Astrocyte (in vitro differentiated cells and primary cell): ENCODE measurements at regions not wholly inside any gene's neighbourhood (a gene's known extent, or its start where the extent isn't known, plus 50 kb on each side); places are given as distances from the start of the nearest gene placed in this dataset.

Source experiments
- DNase-seq: peaks from one replicate; pipeline ENCODE4 v3.0.0-alpha.2; 2010; ENCODE audit warnings: low read depth
- FAIRE-seq: peaks from 2 replicates; lab custom pipeline; 2011; peaks lifted over from hg19 to GRCh38; lab: Jason Lieb, UNC
- H2AFZ ChIP-seq: 2 replicates; pipeline ENCODE4 v1.6.0; 2012; ENCODE audit warnings: low read depth, low read length, inconsistent platforms
- H3K27ac ChIP-seq: 2 replicates; pipeline ENCODE4 v1.5.1; 2011; ENCODE audit warnings: low read depth, low read length, inconsistent platforms
- H3K27me3 ChIP-seq: 2 replicates; pipeline ENCODE4 v1.6.0; 2011; ENCODE audit warnings: low read length, inconsistent platforms; ENCODE audit not compliant: insufficient read depth
- H3K36me3 ChIP-seq: 2 replicates; pipeline ENCODE4 v1.5.1; 2011; ENCODE audit warnings: low read length, inconsistent platforms; ENCODE audit not compliant: insufficient read depth
- H3K4me1 ChIP-seq: 2 replicates; pipeline ENCODE4 v1.5.1; 2011; ENCODE audit warnings: low read length, inconsistent platforms; ENCODE audit not compliant: insufficient read depth
- H3K4me2 ChIP-seq: 2 replicates; pipeline ENCODE4 v1.6.0; 2012; ENCODE audit warnings: low read length, inconsistent platforms
- H3K4me3 ChIP-seq: 2 replicates; pipeline ENCODE4 v1.5.1; 2011; ENCODE audit warnings: low read depth, mild to moderate bottlenecking, low read length, inconsistent platforms; ENCODE audit not compliant: insufficient read depth
- H3K79me2 ChIP-seq: 2 replicates; pipeline ENCODE4 v1.6.0; 2012; ENCODE audit warnings: mild to moderate bottlenecking, low read length, inconsistent platforms; ENCODE audit not compliant: insufficient read depth
- H3K9ac ChIP-seq: 2 replicates; pipeline ENCODE4 v1.6.0; 2012; ENCODE audit warnings: mild to moderate bottlenecking, low read length, inconsistent platforms
- H3K9me3 ChIP-seq: 2 replicates; pipeline ENCODE4 v1.5.1; 2012; ENCODE audit warnings: low read depth, mild to moderate bottlenecking, low read length, inconsistent platforms; ENCODE audit not compliant: insufficient read depth
- H4K20me1 ChIP-seq: 2 replicates; pipeline ENCODE4 v1.6.0; 2012; ENCODE audit warnings: low read length, inconsistent platforms; ENCODE audit not compliant: insufficient read depth
- H3K27ac Mint-ChIP-seq: one replicate; pipeline ENCODE4 v1.8.0; 2021; ENCODE audit warnings: mild to moderate bottlenecking, mixed read lengths; ENCODE audit not compliant: unreplicated experiment
- H3K27me3 Mint-ChIP-seq: one replicate; pipeline ENCODE4 v1.8.0; 2021; ENCODE audit warnings: low read depth, mixed read lengths; ENCODE audit not compliant: unreplicated experiment
- H3K36me3 Mint-ChIP-seq: one replicate; pipeline ENCODE4 v1.8.0; 2021; ENCODE audit warnings: low read depth, mixed read lengths; ENCODE audit not compliant: unreplicated experiment
- H3K4me1 Mint-ChIP-seq: one replicate; pipeline ENCODE4 v1.8.0; 2021; ENCODE audit warnings: low read depth, mixed read lengths; ENCODE audit not compliant: unreplicated experiment
- H3K4me3 Mint-ChIP-seq: one replicate; pipeline ENCODE4 v1.8.0; 2021; ENCODE audit warnings: mild to moderate bottlenecking, moderate library complexity, mixed read lengths; ENCODE audit not compliant: unreplicated experiment
- H3K9me3 Mint-ChIP-seq: one replicate; pipeline ENCODE4 v1.8.0; 2021; ENCODE audit warnings: mild to moderate bottlenecking, mixed read lengths; ENCODE audit not compliant: unreplicated experiment
- EZH2 ChIP-seq: IDR thresholded peaks from 2 replicates; pipeline ENCODE4 v1.6.1; 2012; ENCODE audit warnings: mild to moderate bottlenecking, low read length, inconsistent platforms; ENCODE audit not compliant: insufficient read depth
- TF ChIP-seq, protein P1 (sequence below): IDR thresholded peaks from 2 replicates; pipeline ENCODE4 v1.5.1; 2011; ENCODE audit warnings: low read depth, mild to moderate bottlenecking, inconsistent platforms, low read length, moderate library complexity; ENCODE audit not compliant: insufficient read depth

DNA sequence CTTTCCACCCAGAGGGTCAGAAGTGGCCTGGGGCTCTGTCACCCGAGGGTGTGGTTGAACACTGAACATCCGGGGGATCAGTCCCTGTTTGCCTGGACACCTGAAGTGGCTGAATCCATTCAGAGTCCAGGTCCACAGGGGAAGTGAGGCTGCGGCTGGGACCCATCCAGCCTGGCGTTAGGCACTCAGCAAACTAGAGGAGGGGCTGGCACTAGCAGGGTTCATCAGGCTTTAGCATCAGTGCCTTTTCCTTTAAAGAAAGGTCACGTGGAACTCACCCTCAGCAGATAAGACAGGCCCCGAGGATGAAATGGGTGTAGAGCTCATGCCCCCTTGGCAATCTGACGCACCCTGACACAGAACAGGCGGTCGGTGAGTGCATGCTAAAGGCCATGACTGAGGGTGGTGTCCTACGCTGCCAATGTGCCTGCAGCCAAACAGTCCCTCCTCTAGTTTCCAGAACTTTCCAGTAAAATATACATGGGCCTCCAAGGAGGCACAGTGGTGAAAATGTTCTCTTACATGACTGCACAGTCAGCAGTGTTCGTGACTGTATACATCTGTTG, 72.4 kb upstream of the ARHGEF7 start:
- H3K36me3 ChIP-seq: no peaks in the 10 kb centered on the region
- peaks cover 5% of the 10 kb centered on the region for H3K9me3 ChIP-seq
- H3K4me1 ChIP-seq: no peaks in the 10 kb centered on the region
- no peak for DNase-seq
- H3K79me2 ChIP-seq: no peaks in the 10 kb centered on the region
- FAIRE-seq: no peak
- H3K27ac ChIP-seq: no peak overlapping the region
- peaks cover 2% of the 10 kb centered on the region for H3K36me3 Mint-ChIP-seq
- no peak overlapping the region for H3K27ac Mint-ChIP-seq
- H3K4me1 Mint-ChIP-seq: peaks cover 14% of the 10 kb centered on the region
- H4K20me1 ChIP-seq: no peaks in the 10 kb centered on the region
- no peak for TF ChIP-seq EZH2
- TF ChIP-seq, protein P1, sequence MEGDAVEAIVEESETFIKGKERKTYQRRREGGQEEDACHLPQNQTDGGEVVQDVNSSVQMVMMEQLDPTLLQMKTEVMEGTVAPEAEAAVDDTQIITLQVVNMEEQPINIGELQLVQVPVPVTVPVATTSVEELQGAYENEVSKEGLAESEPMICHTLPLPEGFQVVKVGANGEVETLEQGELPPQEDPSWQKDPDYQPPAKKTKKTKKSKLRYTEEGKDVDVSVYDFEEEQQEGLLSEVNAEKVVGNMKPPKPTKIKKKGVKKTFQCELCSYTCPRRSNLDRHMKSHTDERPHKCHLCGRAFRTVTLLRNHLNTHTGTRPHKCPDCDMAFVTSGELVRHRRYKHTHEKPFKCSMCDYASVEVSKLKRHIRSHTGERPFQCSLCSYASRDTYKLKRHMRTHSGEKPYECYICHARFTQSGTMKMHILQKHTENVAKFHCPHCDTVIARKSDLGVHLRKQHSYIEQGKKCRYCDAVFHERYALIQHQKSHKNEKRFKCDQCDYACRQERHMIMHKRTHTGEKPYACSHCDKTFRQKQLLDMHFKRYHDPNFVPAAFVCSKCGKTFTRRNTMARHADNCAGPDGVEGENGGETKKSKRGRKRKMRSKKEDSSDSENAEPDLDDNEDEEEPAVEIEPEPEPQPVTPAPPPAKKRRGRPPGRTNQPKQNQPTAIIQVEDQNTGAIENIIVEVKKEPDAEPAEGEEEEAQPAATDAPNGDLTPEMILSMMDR: no peak
- no peak overlapping the region for H3K4me3 ChIP-seq
- no peak overlapping the region for H3K4me2 ChIP-seq
- peaks cover 4% of the 10 kb centered on the region for H3K9me3 Mint-ChIP-seq
- H3K4me3 Mint-ChIP-seq: no peak overlapping the region
- peaks cover 2% of the 10 kb centered on the region for H3K27me3 ChIP-seq
- H2AFZ ChIP-seq: no peak overlapping the region
- H3K27me3 Mint-ChIP-seq: peaks cover 3% of the 10 kb centered on the region
- H3K9ac ChIP-seq: no peak overlapping the region

DNA sequence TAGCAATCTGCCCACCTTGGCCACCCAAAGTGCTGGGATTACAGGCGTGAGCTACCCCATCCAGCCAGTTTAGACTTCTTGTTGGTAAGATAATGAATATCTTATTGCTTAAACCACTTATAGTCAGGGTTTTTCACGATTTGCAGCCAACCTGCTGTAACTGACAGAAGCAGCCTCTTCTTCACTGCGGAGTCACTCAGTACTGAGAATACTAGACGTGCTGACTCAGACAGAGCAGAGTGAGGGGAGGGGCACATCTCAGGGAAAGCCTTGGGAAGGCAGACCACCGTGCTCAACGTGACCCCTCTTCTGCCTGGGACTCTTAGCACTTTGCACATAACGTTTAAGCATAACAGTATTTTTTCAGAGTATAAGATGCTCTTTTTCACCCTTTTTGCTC, 74.3 kb upstream of the ARHGEF7 start:
- H3K79me2 ChIP-seq: no peaks in the 10 kb centered on the region
- TF ChIP-seq EZH2: no peak
- TF ChIP-seq, protein P1: no peak
- no peaks in the 10 kb centered on the region for H3K36me3 ChIP-seq
- DNase-seq (no peak), FAIRE-seq (no peak)
- H3K36me3 Mint-ChIP-seq: no peaks in the 10 kb centered on the region
- H3K27me3 Mint-ChIP-seq: peaks cover 7% of the 10 kb centered on the region
- no peak overlapping the region for H3K27ac Mint-ChIP-seq
- H3K4me2 ChIP-seq: no peak overlapping the region
- H3K27ac ChIP-seq: no peak overlapping the region
- H3K4me1 Mint-ChIP-seq: peaks cover 14% of the 10 kb centered on the region
- H3K9ac ChIP-seq: no peak overlapping the region
- no peaks in the 10 kb centered on the region for H3K4me1 ChIP-seq
- H2AFZ ChIP-seq: no peak overlapping the region
- peaks cover 5% of the 10 kb centered on the region for H3K9me3 ChIP-seq
- H3K9me3 Mint-ChIP-seq: no peaks in the 10 kb centered on the region
- H4K20me1 ChIP-seq: no peaks in the 10 kb centered on the region
- no peak overlapping the region for H3K4me3 ChIP-seq
- H3K4me3 Mint-ChIP-seq: no peak overlapping the region
- H3K27me3 ChIP-seq: peaks cover 3% of the 10 kb centered on the region

DNA sequence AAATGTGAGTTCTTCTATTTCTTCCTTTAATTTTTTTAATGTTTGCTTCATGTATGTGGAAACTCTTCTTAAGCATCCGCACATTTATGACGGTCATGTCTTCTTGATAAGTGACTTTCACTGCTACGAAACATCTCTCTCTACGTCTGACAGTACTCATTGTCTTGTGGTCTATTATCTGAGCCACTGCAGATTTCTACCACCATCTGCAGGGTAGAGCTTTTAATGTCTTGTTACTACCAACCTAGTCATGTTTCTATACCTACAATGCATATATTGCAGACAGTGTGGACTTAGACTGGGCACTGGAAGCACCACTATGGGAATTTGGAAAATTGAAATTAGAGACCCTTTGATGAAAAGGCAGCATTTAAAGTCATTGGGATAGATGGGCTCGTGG, 75.4 kb upstream of the ARHGEF7 start:
- peaks cover 5% of the 10 kb centered on the region for H3K9me3 ChIP-seq
- no peaks in the 10 kb centered on the region for H3K4me1 ChIP-seq
- H3K36me3 Mint-ChIP-seq: no peaks in the 10 kb centered on the region
- H4K20me1 ChIP-seq: no peaks in the 10 kb centered on the region
- peaks cover 7% of the 10 kb centered on the region for H3K27me3 Mint-ChIP-seq
- H3K9ac ChIP-seq: no peak overlapping the region
- no peak overlapping the region for H2AFZ ChIP-seq
- DNase-seq (no peak), FAIRE-seq (no peak)
- peaks cover 3% of the 10 kb centered on the region for H3K27me3 ChIP-seq
- H3K4me3 ChIP-seq: no peak overlapping the region
- H3K79me2 ChIP-seq: no peaks in the 10 kb centered on the region
- H3K27ac Mint-ChIP-seq: no peak overlapping the region
- H3K4me1 Mint-ChIP-seq: peaks cover 14% of the 10 kb centered on the region
- no peaks in the 10 kb centered on the region for H3K36me3 ChIP-seq
- no peak overlapping the region for H3K4me3 Mint-ChIP-seq
- TF ChIP-seq EZH2: no peak
- TF ChIP-seq, protein P1: no peak
- no peak overlapping the region for H3K27ac ChIP-seq
- H3K4me2 ChIP-seq: no peak overlapping the region
- H3K9me3 Mint-ChIP-seq: no peaks in the 10 kb centered on the region
